ENCODE measurements at regions not wholly inside any gene's neighbourhood (a gene's known extent, or its start where the extent isn't known, plus 50 kb on each side); places are given as distances from the start of the nearest gene placed in this dataset.

DNA sequence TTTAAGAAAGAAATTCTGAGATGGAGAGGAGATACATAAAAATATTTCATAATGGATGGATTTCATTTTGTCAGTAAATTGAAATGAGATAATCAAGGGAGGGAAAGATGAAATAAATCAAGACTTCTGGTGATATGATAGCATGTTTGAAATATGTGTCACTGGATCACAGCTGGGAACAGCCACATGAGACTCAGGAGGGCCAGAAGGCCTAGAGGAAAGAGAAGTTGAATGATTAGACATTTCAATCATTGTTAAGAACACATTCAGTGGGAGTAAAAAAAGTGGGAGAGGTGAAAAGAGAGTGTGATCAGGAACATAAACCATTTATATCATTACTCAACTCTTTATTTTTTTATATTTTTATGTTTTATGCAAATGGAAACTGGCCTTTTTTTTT lies 933.4 kb downstream of the KCNJ2 start:
- TF ChIP-seq CTCF (IDR thresholded peaks at IDR 0.05) (no peak), EP300 (IDR thresholded peaks at IDR 0.05) (no peak)

Data from ovary (tissue), 3 donors.